Body of pancreas (tissue), 4 donors: ENCODE measurements at regions not wholly inside any gene's neighbourhood (a gene's known extent, or its start where the extent isn't known, plus 50 kb on each side); places are given as distances from the start of the nearest gene placed in this dataset.

ENCODE experiments used
- CTCF ChIP-seq, 7 experiments: fragments of 450-650 bp in 4 of 7; fragments of 200-600 bp in 3 of 7; sonication (generic) in 3 of 7; IDR thresholded peaks; one replicate each; pipeline ENCODE4 v1.5.1; 2016 to 2019; ENCODE audit warnings: antibody characterized with exemption in 7 of 7
- POLR2A ChIP-seq, 3 donors: fragments of 450-650 bp; IDR thresholded peaks; one replicate each; pipeline ENCODE4 v1.6.1; 2016; ENCODE audit warnings: antibody characterized with exemption in 3 of 3, mild to moderate bottlenecking in 2 of 3

DNA sequence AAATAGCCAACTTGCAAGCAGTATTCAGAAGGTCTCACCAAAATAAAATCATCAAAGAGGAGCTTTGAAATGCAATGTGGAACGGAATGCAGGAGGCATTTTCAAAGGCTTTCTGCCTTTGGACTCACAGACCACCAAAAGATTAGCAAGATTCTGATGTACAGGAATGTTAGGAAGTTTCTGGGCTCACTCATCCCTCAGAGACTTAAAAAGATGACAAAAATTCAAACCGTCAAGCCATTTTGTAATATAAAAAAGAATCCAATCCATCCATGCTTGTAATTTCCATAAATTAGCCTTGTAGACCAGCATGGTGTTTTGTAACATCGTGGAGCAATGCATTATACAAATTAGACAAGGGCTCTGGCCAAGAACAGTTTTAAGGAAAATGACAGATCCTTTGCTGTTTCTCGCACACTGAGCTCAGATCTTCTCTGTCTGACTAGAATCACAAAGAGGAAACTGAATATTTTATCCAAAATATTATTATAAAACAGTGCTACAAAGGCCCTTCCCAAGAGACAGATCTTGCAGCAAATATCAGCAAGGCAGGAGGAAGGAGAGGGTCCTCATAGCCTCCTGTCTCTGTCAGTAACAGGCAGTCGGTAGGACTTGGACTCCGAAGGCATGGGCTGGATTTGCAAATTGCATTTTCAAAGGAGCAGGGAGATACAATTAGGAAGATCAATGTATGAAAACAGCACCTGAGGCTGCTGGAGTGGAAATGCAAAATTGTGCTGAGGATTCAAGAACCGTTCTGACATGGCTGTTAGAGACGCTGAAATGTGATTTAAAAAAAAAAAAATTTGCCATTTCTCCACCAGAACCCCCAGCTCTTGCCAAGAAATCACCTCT is 57.4 kb upstream of the NRP1 start:
- no peak for TF ChIP-seq CTCF (IDR thresholded peaks at IDR 0.05)
- TF ChIP-seq POLR2A (IDR thresholded peaks at IDR 0.05), result no peak
